ENCODE measurements at regions not wholly inside any gene's neighbourhood (a gene's known extent, or its start where the extent isn't known, plus 50 kb on each side); places are given as distances from the start of the nearest gene placed in this dataset.
"Not testable (repeated sequence)": the region's sequence is repeated elsewhere in the genome, so short reads cannot be mapped to it uniquely, and the experiment has no call there.

DNA sequence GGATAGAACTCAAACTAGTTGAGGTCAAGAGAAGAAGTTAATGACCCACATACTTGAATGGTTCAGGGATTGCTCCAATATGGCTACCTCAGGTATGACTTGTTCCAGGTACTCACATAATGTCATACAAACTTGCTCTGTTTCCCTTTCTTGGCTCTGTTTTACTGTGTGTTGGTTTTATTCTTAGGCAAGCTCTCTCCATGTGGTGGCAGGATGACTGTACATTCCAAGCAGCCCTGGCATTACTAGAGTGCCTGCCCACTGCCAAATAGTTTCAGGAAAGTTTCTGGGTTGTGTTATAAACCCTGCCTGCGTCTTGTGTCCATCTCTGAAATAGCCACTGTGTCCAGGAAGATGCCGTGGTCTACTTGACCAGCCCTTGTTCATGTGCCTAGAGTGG is 476.8 kb downstream of the SHISA9 start:
- no peaks in the 10 kb centered on the region for H3K36me3 ChIP-seq (ENCODE audit: insufficient read depth, low read length)
- no peak overlapping the region for H3K4me3 ChIP-seq (ENCODE audit: low read depth in 1 of 2, low read length in 2 of 2)
- no peak overlapping the region for H3K4me2 ChIP-seq (ENCODE audit: insufficient read depth, low read length)
- no peaks in the 10 kb centered on the region for H3K27me3 ChIP-seq (ENCODE audit: insufficient read depth, low read length, poor library complexity)
- no peaks in the 10 kb centered on the region for H4K20me1 ChIP-seq (ENCODE audit: insufficient read depth, low read length)
- TF ChIP-seq, protein P1, sequence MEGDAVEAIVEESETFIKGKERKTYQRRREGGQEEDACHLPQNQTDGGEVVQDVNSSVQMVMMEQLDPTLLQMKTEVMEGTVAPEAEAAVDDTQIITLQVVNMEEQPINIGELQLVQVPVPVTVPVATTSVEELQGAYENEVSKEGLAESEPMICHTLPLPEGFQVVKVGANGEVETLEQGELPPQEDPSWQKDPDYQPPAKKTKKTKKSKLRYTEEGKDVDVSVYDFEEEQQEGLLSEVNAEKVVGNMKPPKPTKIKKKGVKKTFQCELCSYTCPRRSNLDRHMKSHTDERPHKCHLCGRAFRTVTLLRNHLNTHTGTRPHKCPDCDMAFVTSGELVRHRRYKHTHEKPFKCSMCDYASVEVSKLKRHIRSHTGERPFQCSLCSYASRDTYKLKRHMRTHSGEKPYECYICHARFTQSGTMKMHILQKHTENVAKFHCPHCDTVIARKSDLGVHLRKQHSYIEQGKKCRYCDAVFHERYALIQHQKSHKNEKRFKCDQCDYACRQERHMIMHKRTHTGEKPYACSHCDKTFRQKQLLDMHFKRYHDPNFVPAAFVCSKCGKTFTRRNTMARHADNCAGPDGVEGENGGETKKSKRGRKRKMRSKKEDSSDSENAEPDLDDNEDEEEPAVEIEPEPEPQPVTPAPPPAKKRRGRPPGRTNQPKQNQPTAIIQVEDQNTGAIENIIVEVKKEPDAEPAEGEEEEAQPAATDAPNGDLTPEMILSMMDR (IDR thresholded peaks at IDR 0.05; ENCODE audit: borderline replicate concordance, extremely low read depth, low read length, poor library complexity, severe bottlenecking), result no peak
- TF ChIP-seq EZH2 (IDR thresholded peaks at IDR 0.05; ENCODE audit: borderline replicate concordance, low read depth, low read length, severe bottlenecking), result no peak
- no peaks in the 10 kb centered on the region for H3K79me2 ChIP-seq (ENCODE audit: insufficient read depth, low read length)
- H3K27ac ChIP-seq (ENCODE audit: low read length), result no peak overlapping the region
- no peak overlapping the region for H3K9ac ChIP-seq (ENCODE audit: low read depth, low read length)
- no peaks in the 10 kb centered on the region for H3K9me3 ChIP-seq (ENCODE audit: insufficient read depth, low read length, severe bottlenecking)
- H3K4me1 ChIP-seq (ENCODE audit: insufficient read depth, low read length), result no peaks in the 10 kb centered on the region
- no peak overlapping the region for H2AFZ ChIP-seq (ENCODE audit: low read depth, low read length)
- DNase-seq (no peak), ATAC-seq (ENCODE audit: insufficient read depth, low read depth) (no peak)

DNA sequence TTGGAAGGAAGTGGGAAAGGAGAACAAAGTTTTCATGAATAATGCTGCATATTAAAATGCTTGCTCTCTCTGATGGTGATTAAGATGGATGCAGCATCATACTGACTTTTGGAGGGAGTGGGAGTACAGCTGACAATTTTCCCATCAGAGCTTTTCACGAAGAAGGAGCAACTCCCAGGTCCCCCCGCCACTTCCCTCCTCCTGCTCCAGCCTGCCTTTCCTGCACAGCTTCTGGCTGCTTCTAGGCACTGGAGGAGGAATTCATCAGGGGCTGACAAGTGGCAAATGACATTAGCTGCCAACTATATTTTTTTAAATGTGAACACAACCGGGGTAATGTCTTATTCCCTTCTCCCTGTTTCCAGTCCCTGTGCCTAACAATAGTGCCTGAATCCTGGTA is 477.9 kb downstream of the SHISA9 start:
- no peaks in the 10 kb centered on the region for H3K27me3 ChIP-seq (ENCODE audit: insufficient read depth, low read length, poor library complexity)
- no peak overlapping the region for H3K27ac ChIP-seq (ENCODE audit: low read length)
- no peak overlapping the region for H2AFZ ChIP-seq (ENCODE audit: low read depth, low read length)
- no peaks in the 10 kb centered on the region for H3K36me3 ChIP-seq (ENCODE audit: insufficient read depth, low read length)
- no peaks in the 10 kb centered on the region for H3K4me1 ChIP-seq (ENCODE audit: insufficient read depth, low read length)
- no peak for DNase-seq
- H3K79me2 ChIP-seq (ENCODE audit: insufficient read depth, low read length), result no peaks in the 10 kb centered on the region
- no peak overlapping the region for H3K4me2 ChIP-seq (ENCODE audit: insufficient read depth, low read length)
- no peaks in the 10 kb centered on the region for H3K9me3 ChIP-seq (ENCODE audit: insufficient read depth, low read length, severe bottlenecking)
- no peak overlapping the region for H3K9ac ChIP-seq (ENCODE audit: low read depth, low read length)
- TF ChIP-seq EZH2 (IDR thresholded peaks at IDR 0.05; ENCODE audit: borderline replicate concordance, low read depth, low read length, severe bottlenecking), result no peak
- TF ChIP-seq, protein P1 (IDR thresholded peaks at IDR 0.05; ENCODE audit: borderline replicate concordance, extremely low read depth, low read length, poor library complexity, severe bottlenecking), result no peak
- H3K4me3 ChIP-seq (ENCODE audit: low read depth in 1 of 2, low read length in 2 of 2), result no peak overlapping the region
- no peaks in the 10 kb centered on the region for H4K20me1 ChIP-seq (ENCODE audit: insufficient read depth, low read length)
- no peak for ATAC-seq (ENCODE audit: insufficient read depth, low read depth)

DNA sequence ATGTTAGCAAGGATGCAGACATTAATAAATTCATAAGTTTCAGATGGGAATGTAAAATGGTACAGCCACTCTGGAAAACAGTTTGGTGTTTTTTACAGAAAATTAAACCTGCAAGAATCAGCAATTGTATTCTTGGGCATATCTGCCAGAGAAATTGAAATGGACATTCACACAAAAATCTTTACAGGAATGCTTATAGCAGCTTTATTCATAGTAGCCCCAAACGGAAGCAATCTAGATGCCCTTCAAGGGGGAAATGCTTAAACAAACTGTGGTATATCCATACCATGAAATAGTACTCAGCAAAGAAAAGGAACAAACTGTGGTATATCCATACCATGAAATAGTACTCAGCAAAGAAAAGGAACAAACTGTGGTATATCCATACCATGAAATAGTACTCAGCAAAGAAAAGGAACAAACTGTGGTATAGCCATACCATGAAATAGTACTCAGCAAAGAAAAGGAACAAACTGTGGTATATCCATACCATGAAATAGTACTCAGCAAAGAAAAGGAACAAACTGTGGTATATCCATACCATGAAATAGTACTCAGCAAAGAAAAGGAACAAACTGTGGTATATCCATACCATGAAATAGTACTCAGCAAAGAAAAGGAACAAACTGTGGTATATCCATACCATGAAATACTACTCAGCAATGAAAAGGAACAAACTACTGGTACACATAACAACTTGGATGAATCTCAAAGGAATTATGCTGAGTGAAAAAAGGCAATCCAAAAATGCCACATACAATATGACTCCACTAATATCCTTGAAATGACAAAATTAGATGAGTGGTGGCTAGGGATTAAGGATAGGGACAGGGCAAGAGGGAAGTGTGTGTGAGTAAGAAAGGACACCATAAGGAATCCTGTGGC is 484.0 kb downstream of the SHISA9 start:
- H3K9ac ChIP-seq (ENCODE audit: low read depth, low read length); ATAC-seq (ENCODE audit: insufficient read depth, low read depth); H3K4me1 ChIP-seq (ENCODE audit: insufficient read depth, low read length); H3K27ac ChIP-seq (ENCODE audit: low read length); H4K20me1 ChIP-seq (ENCODE audit: insufficient read depth, low read length); H3K9me3 ChIP-seq (ENCODE audit: insufficient read depth, low read length, severe bottlenecking); H3K27me3 ChIP-seq (ENCODE audit: insufficient read depth, low read length, poor library complexity); H3K4me3 ChIP-seq (ENCODE audit: low read depth in 1 of 2, low read length in 2 of 2); H2AFZ ChIP-seq (ENCODE audit: low read depth, low read length); H3K36me3 ChIP-seq (ENCODE audit: insufficient read depth, low read length); DNase-seq; H3K79me2 ChIP-seq (ENCODE audit: insufficient read depth, low read length); H3K4me2 ChIP-seq (ENCODE audit: insufficient read depth, low read length): not testable (repeated sequence)

DNA sequence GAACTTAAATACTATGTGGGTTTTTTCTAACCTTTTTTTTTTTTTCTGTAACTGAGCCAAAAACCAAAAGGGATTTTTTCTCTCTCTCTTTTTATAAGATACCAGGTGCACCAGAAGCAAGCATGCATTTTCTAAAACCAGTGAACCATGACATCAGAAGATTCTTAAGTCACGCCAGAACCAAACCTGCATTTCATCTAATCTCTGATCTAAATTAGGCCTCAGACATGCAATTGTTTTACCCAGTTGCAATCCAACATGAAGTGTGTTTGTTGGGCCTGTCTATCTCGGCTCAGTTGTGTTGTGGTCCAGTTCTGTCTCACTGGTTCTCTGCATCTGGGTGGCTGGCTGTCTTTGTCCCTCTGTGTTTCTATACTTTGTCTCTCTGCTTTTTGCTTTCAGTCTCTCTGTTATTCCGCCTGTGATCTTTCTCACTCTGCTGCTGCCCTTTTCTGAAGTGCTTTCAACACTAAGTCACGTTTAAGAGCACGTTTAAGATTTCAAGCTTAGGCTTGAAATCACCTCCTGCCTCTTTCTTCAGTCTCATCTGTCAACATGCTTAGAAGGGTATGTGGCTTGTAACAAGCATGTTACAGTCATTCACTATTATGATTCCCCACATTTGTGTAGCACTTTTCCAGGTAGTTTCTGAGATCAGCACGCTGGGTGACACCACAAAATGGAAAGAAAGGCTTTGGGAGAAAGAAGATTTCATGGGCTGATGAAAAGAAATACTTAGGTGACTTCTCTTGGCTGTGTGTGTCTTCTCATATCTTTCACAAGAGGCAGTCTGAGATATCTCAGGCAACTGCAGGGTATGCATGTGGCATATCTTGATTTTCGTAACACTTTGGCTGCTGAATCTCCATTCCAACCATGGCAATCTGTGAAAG is 488.9 kb downstream of the SHISA9 start:
- DNase-seq (no peak), ATAC-seq (ENCODE audit: insufficient read depth, low read depth) (no peak)
- TF ChIP-seq, protein P1 (IDR thresholded peaks at IDR 0.05; ENCODE audit: borderline replicate concordance, extremely low read depth, low read length, poor library complexity, severe bottlenecking), result no peak
- TF ChIP-seq EZH2 (IDR thresholded peaks at IDR 0.05; ENCODE audit: borderline replicate concordance, low read depth, low read length, severe bottlenecking), result no peak
- H3K4me3 ChIP-seq (ENCODE audit: low read depth in 1 of 2, low read length in 2 of 2), result no peak overlapping the region
- H3K27ac ChIP-seq (ENCODE audit: low read length), result no peak overlapping the region
- no peaks in the 10 kb centered on the region for H3K36me3 ChIP-seq (ENCODE audit: insufficient read depth, low read length)
- H3K79me2 ChIP-seq (ENCODE audit: insufficient read depth, low read length), result no peaks in the 10 kb centered on the region
- no peaks in the 10 kb centered on the region for H3K4me1 ChIP-seq (ENCODE audit: insufficient read depth, low read length)
- H3K4me2 ChIP-seq (ENCODE audit: insufficient read depth, low read length), result no peak overlapping the region
- H3K9ac ChIP-seq (ENCODE audit: low read depth, low read length), result no peak overlapping the region
- no peak overlapping the region for H2AFZ ChIP-seq (ENCODE audit: low read depth, low read length)
- peaks cover 2% of the 10 kb centered on the region for H3K27me3 ChIP-seq (ENCODE audit: insufficient read depth, low read length, poor library complexity)
- H4K20me1 ChIP-seq (ENCODE audit: insufficient read depth, low read length), result no peaks in the 10 kb centered on the region
- peaks cover 4% of the 10 kb centered on the region for H3K9me3 ChIP-seq (ENCODE audit: insufficient read depth, low read length, severe bottlenecking)
